ENCODE measurements at regions not wholly inside any gene's neighbourhood (a gene's known extent, or its start where the extent isn't known, plus 50 kb on each side); places are given as distances from the start of the nearest gene placed in this dataset.

DNA sequence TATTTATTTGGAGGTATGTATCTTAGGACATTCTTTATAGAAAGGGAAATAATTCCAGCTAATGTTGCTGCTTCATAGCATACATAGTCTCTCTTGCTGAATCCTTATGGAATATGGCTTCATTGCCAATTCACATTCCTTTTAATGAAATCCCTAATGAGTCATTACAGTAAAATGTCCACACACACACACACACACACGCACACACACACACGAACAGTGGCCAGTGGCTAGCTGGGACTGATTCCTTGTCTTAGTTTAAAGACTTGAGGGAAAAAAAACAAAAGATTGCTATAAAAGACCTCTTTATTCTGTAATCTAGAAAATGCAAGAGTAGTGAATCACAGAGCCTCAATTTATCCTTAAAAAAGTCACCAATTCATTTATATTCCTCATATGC lies 301.6 kb downstream of the SLITRK6 start:
- TF ChIP-seq, protein P1, sequence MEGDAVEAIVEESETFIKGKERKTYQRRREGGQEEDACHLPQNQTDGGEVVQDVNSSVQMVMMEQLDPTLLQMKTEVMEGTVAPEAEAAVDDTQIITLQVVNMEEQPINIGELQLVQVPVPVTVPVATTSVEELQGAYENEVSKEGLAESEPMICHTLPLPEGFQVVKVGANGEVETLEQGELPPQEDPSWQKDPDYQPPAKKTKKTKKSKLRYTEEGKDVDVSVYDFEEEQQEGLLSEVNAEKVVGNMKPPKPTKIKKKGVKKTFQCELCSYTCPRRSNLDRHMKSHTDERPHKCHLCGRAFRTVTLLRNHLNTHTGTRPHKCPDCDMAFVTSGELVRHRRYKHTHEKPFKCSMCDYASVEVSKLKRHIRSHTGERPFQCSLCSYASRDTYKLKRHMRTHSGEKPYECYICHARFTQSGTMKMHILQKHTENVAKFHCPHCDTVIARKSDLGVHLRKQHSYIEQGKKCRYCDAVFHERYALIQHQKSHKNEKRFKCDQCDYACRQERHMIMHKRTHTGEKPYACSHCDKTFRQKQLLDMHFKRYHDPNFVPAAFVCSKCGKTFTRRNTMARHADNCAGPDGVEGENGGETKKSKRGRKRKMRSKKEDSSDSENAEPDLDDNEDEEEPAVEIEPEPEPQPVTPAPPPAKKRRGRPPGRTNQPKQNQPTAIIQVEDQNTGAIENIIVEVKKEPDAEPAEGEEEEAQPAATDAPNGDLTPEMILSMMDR (IDR thresholded peaks at IDR 0.05) = no peak
- TF ChIP-seq POLR2A (IDR thresholded peaks at IDR 0.05) = no peak
- TF ChIP-seq EP300 (IDR thresholded peaks at IDR 0.05; ENCODE audit: low read depth) = no peak
- TF ChIP-seq POLR2AphosphoS5 (IDR thresholded peaks at IDR 0.05) = no peak
- no peaks in the 10 kb centered on the region for H3K4me1 ChIP-seq
- in situ Hi-C loops (cut with MboI; ENCODE audit: low pct_ligation_motif_present in 1 of 4, low pct_unique_long_range_greater_than_20kb in 1 of 4, low sequenced_read_pairs in 3 of 4) (no loop called here), intact Hi-C loops (cut with DNase I; ENCODE audit: low total_unique reads) (no loop called here)
- no peaks in the 10 kb centered on the region for H3K36me3 ChIP-seq
- H3K27ac ChIP-seq = no peak overlapping the region
- H3K4me3 ChIP-seq = no peak overlapping the region
- no peaks in the 10 kb centered on the region for H3K9me3 ChIP-seq
- DNase-seq = no peak
- no peaks in the 10 kb centered on the region for H3K27me3 ChIP-seq
- 59 to 79% methylated on average over 2 of the region's 2 CpGs for WGBS, 2 donors (ENCODE audit: low coverage in 1 of 2)

DNA sequence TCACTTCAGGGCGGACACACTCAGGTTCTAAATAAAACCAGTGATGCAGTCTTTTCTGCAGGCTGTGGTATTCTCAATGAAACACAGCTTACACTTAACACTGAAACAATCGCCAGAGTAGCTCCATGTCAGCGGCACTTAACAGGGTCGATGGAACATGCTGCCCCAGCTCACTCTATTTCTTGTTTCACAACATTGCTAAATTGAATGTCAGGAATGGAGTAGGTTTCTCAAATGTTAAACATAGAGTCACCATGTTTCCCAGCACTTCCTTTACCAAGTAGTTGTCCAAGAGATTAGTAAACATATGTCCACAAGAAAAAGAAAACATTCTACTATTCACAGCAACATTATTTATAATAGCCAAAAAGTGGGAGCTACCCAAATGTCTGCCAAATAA lies 306.9 kb downstream of the SLITRK6 start:
- no peaks in the 10 kb centered on the region for H3K9me3 ChIP-seq
- H3K4me3 ChIP-seq = no peak overlapping the region
- TF ChIP-seq POLR2AphosphoS5 (IDR thresholded peaks at IDR 0.05) (no peak), POLR2A (IDR thresholded peaks at IDR 0.05) (no peak), EP300 (IDR thresholded peaks at IDR 0.05; ENCODE audit: low read depth) (no peak)
- TF ChIP-seq, protein P1 (IDR thresholded peaks at IDR 0.05) = no peak
- H3K27ac ChIP-seq = no peak overlapping the region
- in situ Hi-C loops (cut with MboI; ENCODE audit: low pct_ligation_motif_present in 1 of 4, low pct_unique_long_range_greater_than_20kb in 1 of 4, low sequenced_read_pairs in 3 of 4) (no loop called here), intact Hi-C loops (cut with DNase I; ENCODE audit: low total_unique reads) (no loop called here)
- no peak for DNase-seq
- no peaks in the 10 kb centered on the region for H3K27me3 ChIP-seq
- H3K36me3 ChIP-seq = no peaks in the 10 kb centered on the region
- H3K4me1 ChIP-seq = no peaks in the 10 kb centered on the region
- WGBS, 2 donors (ENCODE audit: low coverage in 1 of 2) = 79 to 100% methylated on average over 1 to 4 of the region's 4 CpGs

DNA sequence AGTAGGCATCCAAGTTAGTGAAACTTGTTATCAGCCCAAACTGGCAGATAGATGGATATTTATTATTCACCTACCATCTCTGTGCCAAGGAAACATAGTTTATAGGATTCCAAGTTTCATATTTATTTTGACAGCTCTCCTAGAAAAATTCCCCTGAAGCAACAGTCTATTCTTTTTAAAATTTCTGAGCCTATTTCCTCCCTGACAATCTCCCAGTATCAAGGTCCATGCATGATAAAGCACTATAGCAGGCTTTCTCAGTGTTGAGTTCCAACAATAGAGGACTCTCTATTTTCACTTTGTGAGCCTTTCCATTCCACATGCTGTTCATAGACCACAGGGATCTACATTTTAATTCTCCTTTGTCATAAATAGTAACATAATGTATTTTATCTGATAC lies 312.6 kb downstream of the SLITRK6 start:
- H3K36me3 ChIP-seq = no peaks in the 10 kb centered on the region
- in situ Hi-C loops (cut with MboI; ENCODE audit: low pct_ligation_motif_present in 1 of 4, low pct_unique_long_range_greater_than_20kb in 1 of 4, low sequenced_read_pairs in 3 of 4) (no loop called here), intact Hi-C loops (cut with DNase I; ENCODE audit: low total_unique reads) (no loop called here)
- H3K4me1 ChIP-seq = no peaks in the 10 kb centered on the region
- H3K27me3 ChIP-seq = no peaks in the 10 kb centered on the region
- DNase-seq = no peak
- H3K27ac ChIP-seq = no peak overlapping the region
- H3K9me3 ChIP-seq = no peaks in the 10 kb centered on the region
- H3K4me3 ChIP-seq = no peak overlapping the region
- no peak for TF ChIP-seq POLR2A (IDR thresholded peaks at IDR 0.05)
- TF ChIP-seq EP300 (IDR thresholded peaks at IDR 0.05; ENCODE audit: low read depth) = no peak
- TF ChIP-seq, protein P1 (IDR thresholded peaks at IDR 0.05) = no peak
- TF ChIP-seq POLR2AphosphoS5 (IDR thresholded peaks at IDR 0.05) = no peak

DNA sequence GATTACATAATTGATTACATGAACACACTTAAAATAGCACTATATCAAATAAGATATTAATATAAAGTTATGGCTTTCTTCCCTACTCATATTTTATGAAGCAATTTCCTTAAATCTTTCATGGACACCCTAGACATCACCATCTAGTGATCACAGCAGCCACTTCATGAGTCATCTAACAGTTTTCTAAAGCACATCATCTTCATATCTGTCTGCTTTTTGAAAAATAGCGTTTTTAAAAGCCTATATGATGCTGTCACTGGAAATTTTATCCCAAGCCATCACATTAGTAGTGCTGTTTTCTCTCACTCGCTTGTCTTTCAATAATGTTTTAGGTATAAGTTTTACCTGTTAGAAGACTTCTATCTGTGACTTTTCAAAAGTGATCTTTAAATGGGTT lies 326.1 kb downstream of the SLITRK6 start:
- no peak overlapping the region for H3K4me3 ChIP-seq
- WGBS, 2 donors (ENCODE audit: low coverage in 1 of 2) = 86 to 95% methylated on average over 2 of the region's 2 CpGs

More for the DNA sequence above, 326.1 kb downstream of the SLITRK6 start:
- Histone ChIP-seq H3K36me3 (no peaks in the 10 kb centered on the region), H3K4me1 (no peaks in the 10 kb centered on the region), H3K9me3 (no peaks in the 10 kb centered on the region), H3K27me3 (no peaks in the 10 kb centered on the region), H3K27ac (no peak overlapping the region)
- intact Hi-C loops (cut with DNase I; ENCODE audit: low total_unique reads) = no loop called here
- TF ChIP-seq EP300 (IDR thresholded peaks at IDR 0.05; ENCODE audit: low read depth) (no peak), POLR2AphosphoS5 (IDR thresholded peaks at IDR 0.05) (no peak), POLR2A (IDR thresholded peaks at IDR 0.05) (no peak)
- TF ChIP-seq, protein P1 (IDR thresholded peaks at IDR 0.05) = no peak
- no peak for DNase-seq
- in situ Hi-C loops (cut with MboI; ENCODE audit: low pct_ligation_motif_present in 1 of 4, low pct_unique_long_range_greater_than_20kb in 1 of 4, low sequenced_read_pairs in 3 of 4) = no loop called here
